K562 (cell line): ENCODE measurements at regions not wholly inside any gene's neighbourhood (a gene's known extent, or its start where the extent isn't known, plus 50 kb on each side); places are given as distances from the start of the nearest gene placed in this dataset.

Experiments used
- ATAC-seq: fragments of 200-7000 bp; cut with Tn5 transposase; 3 replicates; pipeline ENCODE4 v1.9.1; 2020; ENCODE audit warnings: moderate library complexity
- BruUV-seq: library from RNA; stranded (reverse); fragments of 400-500 nt; replicated peaks from 2 replicates; lab custom pipeline; 2021; lab: Mats Ljungman, UMichigan
- CTCF ChIA-PET: fragments of 300-600 bp; formaldehyde crosslinking; extraction: SDS; loops from one replicate; lab custom pipeline; 2021; ENCODE audit warnings: low intra/inter-chr PET ratio; lab: Yijun Ruan, JAX
- POLR2A ChIA-PET: fragments of 300-600, 350-650 bp; sonication (Branson Sonifier 250); formaldehyde crosslinking; extraction: SDS; loops from one replicate; lab custom pipeline; 2021; ENCODE audit warnings: antibody characterized with exemption, inconsistent platforms; lab: Yijun Ruan, JAX
- DNase-seq, 4 experiments: peaks; one replicate each; pipeline versions ENCODE4 v3.0.0 to v3.0.0-alpha.2; 2011 to 2018; ENCODE audit warnings: low spot score in 3 of 4, mixed read lengths in 3 of 4; ENCODE audit errors: extremely low read depth in 1 of 4
- FAIRE-seq: peaks from 2 replicates; lab custom pipeline; 2011; peaks lifted over from hg19 to GRCh38; lab: Jason Lieb, UNC
- H2AFZ ChIP-seq: 2 replicates; pipeline ENCODE4 v1.6.0; 2011; ENCODE audit warnings: low read depth, low read length, control low read depth, inconsistent platforms
- H3K27ac ChIP-seq: fragments of 200-600 bp; 3 replicates; pipeline ENCODE4 v1.8.0; 2011; ENCODE audit warnings: low read depth, mild to moderate bottlenecking, control low read depth, inconsistent platforms, low read length, moderate library complexity, mixed read lengths; ENCODE audit errors: extremely low read depth
- H3K27me3 ChIP-seq, 2 experiments: fragments of 300-600 bp in 1 of 2; 2 replicates in 1 of 2; 3 replicates in 1 of 2; pipeline versions ENCODE4 v1.6.0 to v1.8.0; 2011; ENCODE audit warnings: inconsistent platforms in 2 of 2, low read length in 2 of 2, mild to moderate bottlenecking in 1 of 2, mixed read lengths in 1 of 2, moderate library complexity in 1 of 2; ENCODE audit not compliant: control insufficient read depth in 2 of 2, insufficient read depth in 2 of 2
- H3K36me3 ChIP-seq: fragments of 300-600 bp; 3 replicates; pipeline ENCODE4 v1.8.0; 2011; ENCODE audit warnings: mild to moderate bottlenecking, low read length, inconsistent platforms; ENCODE audit not compliant: control insufficient read depth, insufficient read depth
- H3K4me1 ChIP-seq, 2 experiments: fragments of 200-600 bp in 1 of 2; replicated peaks in 1 of 2; 2 replicates in 1 of 2; 3 replicates in 1 of 2; pipeline versions ENCODE4 v1.5.1 to v1.8.0; 2011; ENCODE audit warnings: inconsistent platforms in 2 of 2, low read length in 2 of 2, mild to moderate bottlenecking in 1 of 2, mixed read lengths in 1 of 2, moderate library complexity in 1 of 2; ENCODE audit not compliant: control insufficient read depth in 2 of 2, insufficient read depth in 2 of 2
- H3K4me2 ChIP-seq: 2 replicates; pipeline ENCODE4 v1.6.1; 2011; ENCODE audit warnings: low read length, control low read depth, inconsistent platforms, mixed read lengths; ENCODE audit not compliant: insufficient read depth
- H3K4me3 ChIP-seq: fragments of 200-600 bp; sonication (generic), shearing (Covaris generic); 2 replicates; pipeline ENCODE4 v1.5.1; 2016; ENCODE audit warnings: control low read depth, inconsistent platforms
- H3K79me2 ChIP-seq: fragments of 200-600 bp; 3 replicates; pipeline ENCODE4 v1.8.0; 2011; ENCODE audit warnings: low read length, inconsistent platforms; ENCODE audit not compliant: control insufficient read depth, insufficient read depth
- H3K9ac ChIP-seq, 2 experiments: 2 replicates each; pipeline versions ENCODE4 v1.6.0 to v1.6.1; 2011; ENCODE audit warnings: low read depth in 2 of 2, low read length in 2 of 2, control low read depth in 1 of 2, inconsistent platforms in 1 of 2, mild to moderate bottlenecking in 1 of 2, mixed read lengths in 1 of 2; ENCODE audit not compliant: insufficient read depth in 1 of 2
- H3K9me1 ChIP-seq: one replicate; pipeline ENCODE4 v1.6.0; 2011; ENCODE audit warnings: inconsistent platforms, mild to moderate bottlenecking, low read length, moderate library complexity; ENCODE audit not compliant: control insufficient read depth, insufficient read depth
- H3K9me3 ChIP-seq: replicated peaks from 2 replicates; pipeline ENCODE4 v1.5.1; 2011; ENCODE audit warnings: low read depth, low read length, inconsistent platforms; ENCODE audit not compliant: control insufficient read depth, insufficient read depth
- H4K20me1 ChIP-seq: replicated peaks from 2 replicates; pipeline ENCODE4 v1.6.1; 2011; ENCODE audit warnings: low read length, inconsistent platforms, mixed read lengths; ENCODE audit not compliant: control insufficient read depth, insufficient read depth
- ASH1L ChIP-seq: fragments of 450-650 bp; IDR thresholded peaks from 2 replicates; pipeline ENCODE4 v1.6.1; 2018; ENCODE audit warnings: borderline replicate concordance, mild to moderate bottlenecking, low read depth; ENCODE audit not compliant: partially characterized antibody
- ATF6 ChIP-seq: sonication (generic); formaldehyde crosslinking; IDR thresholded peaks from 2 replicates; pipeline ENCODE4 v1.4.0; 2020; ENCODE audit warnings: mild to moderate bottlenecking, missing genetic modification reagents
- DDX20 ChIP-seq: fragments of 450-650 bp; IDR thresholded peaks from 2 replicates; pipeline ENCODE4 v1.6.1; 2016; ENCODE audit warnings: missing genetic modification characterization, low read depth, mild to moderate bottlenecking, missing compliant biosample characterization, moderate library complexity
- HDAC3 ChIP-seq: fragments of 450-650 bp; IDR thresholded peaks from 2 replicates; pipeline ENCODE4 v1.6.1; 2018; ENCODE audit warnings: borderline replicate concordance, mild to moderate bottlenecking, moderate library complexity; ENCODE audit not compliant: partially characterized antibody
- LCOR ChIP-seq: sonication (generic); formaldehyde crosslinking; IDR thresholded peaks from 2 replicates; pipeline ENCODE4 v1.8.0; 2022; ENCODE audit warnings: mild to moderate bottlenecking, missing genetic modification reagents
- NELFE ChIP-seq: IDR thresholded peaks from 2 replicates; pipeline ENCODE4 v1.6.1; 2011; ENCODE audit warnings: mild to moderate bottlenecking; ENCODE audit not compliant: insufficient read depth, insufficient read length
- NONO ChIP-seq, 2 experiments: fragments of 200-400 bp in 1 of 2; fragments of 450-650 bp in 1 of 2; formaldehyde crosslinking in 1 of 2; IDR thresholded peaks; 2 replicates each; pipeline ENCODE4 v1.6.1; 2017; ENCODE audit warnings: low read depth in 2 of 2, mild to moderate bottlenecking in 2 of 2, moderate library complexity in 2 of 2, low read length in 1 of 2
- SMARCE1 ChIP-seq: fragments of 450-650 bp; IDR thresholded peaks from 2 replicates; pipeline ENCODE4 v1.7.1; 2016; ENCODE audit warnings: mild to moderate bottlenecking
- SRSF1 ChIP-seq: fragments of 200-400 bp; formaldehyde crosslinking; IDR thresholded peaks from 2 replicates; pipeline ENCODE4 v1.6.1; 2017; ENCODE audit warnings: mild to moderate bottlenecking, low read depth, low read length, moderate library complexity
- ZFP1 ChIP-seq: fragments of 450-650 bp; formaldehyde crosslinking; IDR thresholded peaks from 2 replicates; pipeline ENCODE4 v1.4.0; 2020; ENCODE audit warnings: mild to moderate bottlenecking, mixed read lengths
- ZNF133 ChIP-seq: fragments of 250-450 bp; sonication (Bioruptor Pico); IDR thresholded peaks from 2 replicates; pipeline ENCODE4 v1.4.0; 2020; ENCODE audit warnings: mild to moderate bottlenecking
- ZNF408 ChIP-seq: fragments of 250-450 bp; sonication (Bioruptor Pico); IDR thresholded peaks from 2 replicates; pipeline ENCODE4 v1.4.0; 2020; ENCODE audit warnings: low read depth, mild to moderate bottlenecking, moderate library complexity
- WGBS: fragments of 100-300 bp; shearing (Covaris generic); methylation state at CpG from one replicate; pipeline ENCODE4 v1.1.6; 2016; ENCODE audit warnings: low coverage, mixed read lengths; ENCODE audit not compliant: insufficient coverage; ENCODE audit errors: missing lambda C conversion rate; 5-methylcytosine and 5-hydroxymethylcytosine counted together
- in situ Hi-C: fragments of 300-500 bp; cut with MboI; formaldehyde crosslinking; loops from 4 replicates; pipeline ENCODE4 v1.15.0; 2018; ENCODE audit warnings: inconsistent platforms, mixed read lengths
- intact Hi-C: fragments of 100-400 bp; cut with micrococcal nuclease; formaldehyde crosslinking; loops from 2 replicates; pipeline ENCODE4 v1.14.2; 2022
- TF ChIP-seq, protein P1 (sequence below): fragments of 450-650 bp; formaldehyde crosslinking; IDR thresholded peaks from 2 replicates; pipeline ENCODE4 v1.4.0; 2020; ENCODE audit warnings: mild to moderate bottlenecking, moderate library complexity
- TF ChIP-seq, protein P2 (sequence below): fragments of 250-450 bp; sonication (Bioruptor Pico); IDR thresholded peaks from 2 replicates; pipeline ENCODE4 v1.5.1; 2021; ENCODE audit warnings: mild to moderate bottlenecking
- TF ChIP-seq, protein P3 (sequence below): sonication (generic); formaldehyde crosslinking; IDR thresholded peaks from 2 replicates; pipeline ENCODE4 v1.8.1; 2023; ENCODE audit warnings: mild to moderate bottlenecking, missing genetic modification reagents

- WGBS: 2% methylated on average over 8 of the region's 11 CpGs
- no peak for FAIRE-seq
- Histone ChIP-seq H3K4me3 (no peak overlapping the region), H4K20me1 (no peaks in the 10 kb centered on the region), H3K27ac (no peak overlapping the region), H2AFZ (no peak overlapping the region), H3K9me1 (no peaks in the 10 kb centered on the region), H3K27me3 (peaks cover 0 to 22% of the 10 kb centered on the region in 2 experiments; a peak in 1 of 5 replicates), H3K9ac (no peak overlapping the region), H3K79me2 (no peaks in the 10 kb centered on the region), H3K9me3 (no peaks in the 10 kb centered on the region), H3K36me3 (no peaks in the 10 kb centered on the region), H3K4me2 (no peak overlapping the region), H3K4me1 (no peaks in the 10 kb centered on the region)
- ATAC-seq: no peak
- POLR2A ChIA-PET: interaction anchor here (0.6 to 0.8 kb wide), 2 partner anchors 290 to 318 kb away, joined by 3 read pairs; no protein-coding TSS in a partner anchor
- CTCF ChIA-PET: no interaction called here
- BruUV-seq: no TSS peak
- intact Hi-C loops (no loop called here), in situ Hi-C loops (no loop called here)
- DNase-seq: no peak
- TF ChIP-seq NELFE (no peak), NONO (IDR thresholded peaks at IDR 0.05; ENCODE audit: low read depth in 2 of 2, low read length in 1 of 2) (no peak), ZFP1 (CRISPR knock-in tag) (no peak), ZNF408 (CRISPR knock-in tag) (no peak), ATF6 (CRISPR knock-in tag) (no peak), LCOR (CRISPR knock-in tag) (no peak), SMARCE1 (no peak), ASH1L (no peak), DDX20 (tag) (no peak), ZNF133 (CRISPR knock-in tag) (no peak), HDAC3 (no peak), SRSF1 (no peak)
- TF ChIP-seq, protein P1, sequence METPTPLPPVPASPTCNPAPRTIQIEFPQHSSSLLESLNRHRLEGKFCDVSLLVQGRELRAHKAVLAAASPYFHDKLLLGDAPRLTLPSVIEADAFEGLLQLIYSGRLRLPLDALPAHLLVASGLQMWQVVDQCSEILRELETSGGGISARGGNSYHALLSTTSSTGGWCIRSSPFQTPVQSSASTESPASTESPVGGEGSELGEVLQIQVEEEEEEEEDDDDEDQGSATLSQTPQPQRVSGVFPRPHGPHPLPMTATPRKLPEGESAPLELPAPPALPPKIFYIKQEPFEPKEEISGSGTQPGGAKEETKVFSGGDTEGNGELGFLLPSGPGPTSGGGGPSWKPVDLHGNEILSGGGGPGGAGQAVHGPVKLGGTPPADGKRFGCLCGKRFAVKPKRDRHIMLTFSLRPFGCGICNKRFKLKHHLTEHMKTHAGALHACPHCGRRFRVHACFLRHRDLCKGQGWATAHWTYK (CRISPR knock-in tag): no peak
- TF ChIP-seq, protein P2, sequence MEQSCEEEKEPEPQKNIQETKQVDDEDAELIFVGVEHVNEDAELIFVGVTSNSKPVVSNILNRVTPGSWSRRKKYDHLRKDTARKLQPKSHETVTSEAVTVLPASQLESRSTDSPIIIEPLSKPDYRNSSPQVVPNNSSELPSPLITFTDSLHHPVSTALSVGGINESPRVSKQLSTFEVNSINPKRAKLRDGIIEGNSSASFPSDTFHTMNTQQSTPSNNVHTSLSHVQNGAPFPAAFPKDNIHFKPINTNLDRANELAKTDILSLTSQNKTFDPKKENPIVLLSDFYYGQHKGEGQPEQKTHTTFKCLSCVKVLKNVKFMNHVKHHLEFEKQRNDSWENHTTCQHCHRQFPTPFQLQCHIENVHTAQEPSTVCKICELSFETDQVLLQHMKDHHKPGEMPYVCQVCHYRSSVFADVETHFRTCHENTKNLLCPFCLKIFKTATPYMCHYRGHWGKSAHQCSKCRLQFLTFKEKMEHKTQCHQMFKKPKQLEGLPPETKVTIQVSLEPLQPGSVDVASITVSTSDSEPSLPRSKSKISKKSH (CRISPR knock-in tag): no peak
- TF ChIP-seq, protein P3, sequence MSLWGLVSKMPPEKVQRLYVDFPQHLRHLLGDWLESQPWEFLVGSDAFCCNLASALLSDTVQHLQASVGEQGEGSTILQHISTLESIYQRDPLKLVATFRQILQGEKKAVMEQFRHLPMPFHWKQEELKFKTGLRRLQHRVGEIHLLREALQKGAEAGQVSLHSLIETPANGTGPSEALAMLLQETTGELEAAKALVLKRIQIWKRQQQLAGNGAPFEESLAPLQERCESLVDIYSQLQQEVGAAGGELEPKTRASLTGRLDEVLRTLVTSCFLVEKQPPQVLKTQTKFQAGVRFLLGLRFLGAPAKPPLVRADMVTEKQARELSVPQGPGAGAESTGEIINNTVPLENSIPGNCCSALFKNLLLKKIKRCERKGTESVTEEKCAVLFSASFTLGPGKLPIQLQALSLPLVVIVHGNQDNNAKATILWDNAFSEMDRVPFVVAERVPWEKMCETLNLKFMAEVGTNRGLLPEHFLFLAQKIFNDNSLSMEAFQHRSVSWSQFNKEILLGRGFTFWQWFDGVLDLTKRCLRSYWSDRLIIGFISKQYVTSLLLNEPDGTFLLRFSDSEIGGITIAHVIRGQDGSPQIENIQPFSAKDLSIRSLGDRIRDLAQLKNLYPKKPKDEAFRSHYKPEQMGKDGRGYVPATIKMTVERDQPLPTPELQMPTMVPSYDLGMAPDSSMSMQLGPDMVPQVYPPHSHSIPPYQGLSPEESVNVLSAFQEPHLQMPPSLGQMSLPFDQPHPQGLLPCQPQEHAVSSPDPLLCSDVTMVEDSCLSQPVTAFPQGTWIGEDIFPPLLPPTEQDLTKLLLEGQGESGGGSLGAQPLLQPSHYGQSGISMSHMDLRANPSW: no peak
Observed at GRCh38 chr10:131580076-131580652, 268.6 kb upstream of the TCERG1L start.
